ENCODE measurements at regions not wholly inside any gene's neighbourhood (a gene's known extent, or its start where the extent isn't known, plus 50 kb on each side); places are given as distances from the start of the nearest gene placed in this dataset.

- Histone ChIP-seq H3K4me1 (ENCODE audit: control insufficient read depth, insufficient read depth, low read length) (peaks cover 31% of the 10 kb centered on the region), H3K9me3 (replicated peaks; ENCODE audit: low read length) (no peaks in the 10 kb centered on the region), H3K27me3 (ENCODE audit: control insufficient read depth, insufficient read depth, low read length) (peaks cover 29% of the 10 kb centered on the region), H3K4me3 (ENCODE audit: low read length) (peak overlapping the region; percentile 9), H3K4me2 (ENCODE audit: low read length) (peak overlapping the region; percentile 60), H3K9ac (ENCODE audit: low read depth, low read length) (no peak overlapping the region), H3K36me3 (ENCODE audit: insufficient read depth, low read length) (no peaks in the 10 kb centered on the region)
Measured at GRCh38 chr16:86818671-86819532, 240.6 kb downstream of the FOXL1 start.

- Histone ChIP-seq H3K4me3 (ENCODE audit: low read length) (no peak overlapping the region), H3K27me3 (ENCODE audit: control insufficient read depth, insufficient read depth, low read length) (peaks cover 29% of the 10 kb centered on the region)
Measured at GRCh38 chr16:86819533-86819892, 241.2 kb downstream of the FOXL1 start.

GRCh38 chr16:86821895-86822294 lies 243.5 kb downstream of the FOXL1 start:
- Histone ChIP-seq H3K9ac (ENCODE audit: low read depth, low read length) (no peak overlapping the region), H3K36me3 (ENCODE audit: insufficient read depth, low read length) (no peaks in the 10 kb centered on the region), H3K4me1 (ENCODE audit: control insufficient read depth, insufficient read depth, low read length) (peaks cover 54% of the 10 kb centered on the region), H3K9me3 (replicated peaks; ENCODE audit: low read length) (no peaks in the 10 kb centered on the region), H3K4me3 (ENCODE audit: low read length) (no peak overlapping the region), H3K4me2 (ENCODE audit: low read length) (no peak overlapping the region), H3K27me3 (ENCODE audit: control insufficient read depth, insufficient read depth, low read length) (peaks cover 19% of the 10 kb centered on the region)

More at GRCh38 chr16:86819533-86819892, 241.2 kb downstream of the FOXL1 start:
- no peaks in the 10 kb centered on the region for H3K36me3 ChIP-seq (ENCODE audit: insufficient read depth, low read length)
- H3K4me2 ChIP-seq (ENCODE audit: low read length): peak overlapping the region; percentile 60
- peaks cover 37% of the 10 kb centered on the region for H3K4me1 ChIP-seq (ENCODE audit: control insufficient read depth, insufficient read depth, low read length)
- no peaks in the 10 kb centered on the region for H3K9me3 ChIP-seq (replicated peaks; ENCODE audit: low read length)
- no peak overlapping the region for H3K9ac ChIP-seq (ENCODE audit: low read depth, low read length)

- H3K36me3 ChIP-seq (ENCODE audit: insufficient read depth, low read length): no peaks in the 10 kb centered on the region
- peak overlapping the region; percentile 63 for H3K4me2 ChIP-seq (ENCODE audit: low read length)
- H3K27me3 ChIP-seq (ENCODE audit: control insufficient read depth, insufficient read depth, low read length): peaks cover 19% of the 10 kb centered on the region
- no peak overlapping the region for H3K4me3 ChIP-seq (ENCODE audit: low read length)
- H3K9ac ChIP-seq (ENCODE audit: low read depth, low read length): peak overlapping the region; percentile 64
- peaks cover 63% of the 10 kb centered on the region for H3K4me1 ChIP-seq (ENCODE audit: control insufficient read depth, insufficient read depth, low read length)
- no peaks in the 10 kb centered on the region for H3K9me3 ChIP-seq (replicated peaks; ENCODE audit: low read length)
Measured at GRCh38 chr16:86823125-86823524, 244.8 kb downstream of the FOXL1 start.

GRCh38 chr16:86823888-86824671 lies 245.7 kb downstream of the FOXL1 start:
- Histone ChIP-seq H3K4me2 (ENCODE audit: low read length) (peak overlapping the region; percentile 63), H3K9me3 (replicated peaks; ENCODE audit: low read length) (no peaks in the 10 kb centered on the region)

GRCh38 chr16:86824751-86825296 lies 246.5 kb downstream of the FOXL1 start:
- H3K27me3 ChIP-seq (ENCODE audit: control insufficient read depth, insufficient read depth, low read length): peaks cover 10% of the 10 kb centered on the region
- peaks cover 52% of the 10 kb centered on the region for H3K4me1 ChIP-seq (ENCODE audit: control insufficient read depth, insufficient read depth, low read length)
- peak overlapping the region; percentile 9 for H3K4me3 ChIP-seq (ENCODE audit: low read length)
- no peaks in the 10 kb centered on the region for H3K9me3 ChIP-seq (replicated peaks; ENCODE audit: low read length)
- H3K4me2 ChIP-seq (ENCODE audit: low read length): peak overlapping the region; percentile 63
- peak overlapping the region; percentile 53 for H3K9ac ChIP-seq (ENCODE audit: low read depth, low read length)
- no peaks in the 10 kb centered on the region for H3K36me3 ChIP-seq (ENCODE audit: insufficient read depth, low read length)

More at GRCh38 chr16:86823888-86824671, 245.7 kb downstream of the FOXL1 start:
- peaks cover 56% of the 10 kb centered on the region for H3K4me1 ChIP-seq (ENCODE audit: control insufficient read depth, insufficient read depth, low read length)
- no peaks in the 10 kb centered on the region for H3K36me3 ChIP-seq (ENCODE audit: insufficient read depth, low read length)
- H3K27me3 ChIP-seq (ENCODE audit: control insufficient read depth, insufficient read depth, low read length): peaks cover 11% of the 10 kb centered on the region
- H3K9ac ChIP-seq (ENCODE audit: low read depth, low read length): peak overlapping the region; percentile 64
- H3K4me3 ChIP-seq (ENCODE audit: low read length): peak overlapping the region; percentile 9

GRCh38 chr16:86825631-86826030 lies 247.3 kb downstream of the FOXL1 start:
- H3K4me3 ChIP-seq (ENCODE audit: low read length): no peak overlapping the region
- peaks cover 10% of the 10 kb centered on the region for H3K27me3 ChIP-seq (ENCODE audit: control insufficient read depth, insufficient read depth, low read length)
- peaks cover 52% of the 10 kb centered on the region for H3K4me1 ChIP-seq (ENCODE audit: control insufficient read depth, insufficient read depth, low read length)

GRCh38 chr16:86826941-86827340 lies 248.6 kb downstream of the FOXL1 start:
- H3K4me2 ChIP-seq (ENCODE audit: low read length): peak overlapping the region; percentile 7
- no peak overlapping the region for H3K4me3 ChIP-seq (ENCODE audit: low read length)
- no peaks in the 10 kb centered on the region for H3K36me3 ChIP-seq (ENCODE audit: insufficient read depth, low read length)
- H3K9ac ChIP-seq (ENCODE audit: low read depth, low read length): no peak overlapping the region
- H3K9me3 ChIP-seq (replicated peaks; ENCODE audit: low read length): no peaks in the 10 kb centered on the region
- H3K4me1 ChIP-seq (ENCODE audit: control insufficient read depth, insufficient read depth, low read length): peaks cover 51% of the 10 kb centered on the region
- peaks cover 7% of the 10 kb centered on the region for H3K27me3 ChIP-seq (ENCODE audit: control insufficient read depth, insufficient read depth, low read length)

More at GRCh38 chr16:86825631-86826030, 247.3 kb downstream of the FOXL1 start:
- H3K4me2 ChIP-seq (ENCODE audit: low read length): no peak overlapping the region
- H3K9ac ChIP-seq (ENCODE audit: low read depth, low read length): no peak overlapping the region
- no peaks in the 10 kb centered on the region for H3K9me3 ChIP-seq (replicated peaks; ENCODE audit: low read length)
- no peaks in the 10 kb centered on the region for H3K36me3 ChIP-seq (ENCODE audit: insufficient read depth, low read length)

GRCh38 chr16:86827521-86827920 lies 249.2 kb downstream of the FOXL1 start:
- Histone ChIP-seq H3K36me3 (ENCODE audit: insufficient read depth, low read length) (no peaks in the 10 kb centered on the region), H3K9ac (ENCODE audit: low read depth, low read length) (no peak overlapping the region), H3K4me1 (ENCODE audit: control insufficient read depth, insufficient read depth, low read length) (peaks cover 45% of the 10 kb centered on the region), H3K4me3 (ENCODE audit: low read length) (no peak overlapping the region), H3K27me3 (ENCODE audit: control insufficient read depth, insufficient read depth, low read length) (peaks cover 7% of the 10 kb centered on the region), H3K9me3 (replicated peaks; ENCODE audit: low read length) (no peaks in the 10 kb centered on the region), H3K4me2 (ENCODE audit: low read length) (no peak overlapping the region)

GRCh38 chr16:86828202-86828601 lies 249.9 kb downstream of the FOXL1 start:
- Histone ChIP-seq H3K4me1 (ENCODE audit: control insufficient read depth, insufficient read depth, low read length) (peaks cover 42% of the 10 kb centered on the region), H3K36me3 (ENCODE audit: insufficient read depth, low read length) (no peaks in the 10 kb centered on the region), H3K27me3 (ENCODE audit: control insufficient read depth, insufficient read depth, low read length) (peaks cover 7% of the 10 kb centered on the region), H3K4me2 (ENCODE audit: low read length) (no peak overlapping the region), H3K9me3 (replicated peaks; ENCODE audit: low read length) (no peaks in the 10 kb centered on the region), H3K9ac (ENCODE audit: low read depth, low read length) (no peak overlapping the region), H3K4me3 (ENCODE audit: low read length) (no peak overlapping the region)

GRCh38 chr16:86828653-86829052 lies 250.3 kb downstream of the FOXL1 start:
- peaks cover 42% of the 10 kb centered on the region for H3K4me1 ChIP-seq (ENCODE audit: control insufficient read depth, insufficient read depth, low read length)
- peaks cover 7% of the 10 kb centered on the region for H3K27me3 ChIP-seq (ENCODE audit: control insufficient read depth, insufficient read depth, low read length)
- no peaks in the 10 kb centered on the region for H3K9me3 ChIP-seq (replicated peaks; ENCODE audit: low read length)
- H3K9ac ChIP-seq (ENCODE audit: low read depth, low read length): no peak overlapping the region
- no peaks in the 10 kb centered on the region for H3K36me3 ChIP-seq (ENCODE audit: insufficient read depth, low read length)
- H3K4me2 ChIP-seq (ENCODE audit: low read length): no peak overlapping the region
- H3K4me3 ChIP-seq (ENCODE audit: low read length): no peak overlapping the region
